Natural killer cell (primary cell): ENCODE measurements at regions not wholly inside any gene's neighbourhood (a gene's known extent, or its start where the extent isn't known, plus 50 kb on each side); places are given as distances from the start of the nearest gene placed in this dataset.

Source experiments
- ATAC-seq, 3 donors: fragments of 150-1000 bp in 2 of 3; fragments of 200-7000 bp in 1 of 3; cut with Tn5 transposase; 1 replicate in 1 of 3; 2 replicates in 2 of 3; pipeline ENCODE4 v1.10.0; 2021; ENCODE audit warnings: mild to moderate bottlenecking in 2 of 3, moderate library complexity in 2 of 3
- DNase-seq, 2 donors: peaks; one replicate each; pipeline versions ENCODE4 v3.0.0 to v3.0.0-alpha.2; 2013 to 2021; ENCODE audit warnings: mixed read lengths in 1 of 2
- H3K27ac ChIP-seq: one replicate; pipeline ENCODE4 v1.5.1; 2013; ENCODE audit warnings: mild to moderate bottlenecking, low read length
- H3K27me3 ChIP-seq: one replicate; pipeline ENCODE4 v1.6.1; 2013; ENCODE audit warnings: low read length; ENCODE audit not compliant: control insufficient read depth, insufficient read depth
- H3K36me3 ChIP-seq: one replicate; pipeline ENCODE4 v1.6.1; 2013; ENCODE audit warnings: low read length; ENCODE audit not compliant: control insufficient read depth, insufficient read depth
- H3K4me1 ChIP-seq: one replicate; pipeline ENCODE4 v1.6.1; 2013; ENCODE audit warnings: low read length; ENCODE audit not compliant: control insufficient read depth, insufficient read depth
- H3K4me3 ChIP-seq: one replicate; pipeline ENCODE4 v1.5.1; 2013; ENCODE audit warnings: low read length
- H3K9me3 ChIP-seq: one replicate; pipeline ENCODE4 v1.6.1; 2013; ENCODE audit warnings: low read length; ENCODE audit not compliant: control insufficient read depth, insufficient read depth
- H3K27ac Mint-ChIP-seq, 2 donors: one replicate each; pipeline ENCODE4 v1.8.0; 2022; ENCODE audit warnings: mild to moderate bottlenecking in 2 of 2, mixed read lengths in 2 of 2, moderate library complexity in 1 of 2
- H3K27me3 Mint-ChIP-seq, 2 donors: one replicate each; pipeline ENCODE4 v1.8.0; 2022; ENCODE audit warnings: low read depth in 2 of 2, mixed read lengths in 2 of 2
- H3K36me3 Mint-ChIP-seq: one replicate; pipeline ENCODE4 v1.8.0; 2022; ENCODE audit warnings: mixed read lengths
- H3K4me1 Mint-ChIP-seq, 2 donors: one replicate each; pipeline ENCODE4 v1.8.0; 2022; ENCODE audit warnings: mixed read lengths in 2 of 2
- H3K4me3 Mint-ChIP-seq: one replicate; pipeline ENCODE4 v1.8.0; 2022; ENCODE audit warnings: mild to moderate bottlenecking, moderate library complexity, mixed read lengths
- H3K9me3 Mint-ChIP-seq, 2 donors: one replicate each; pipeline ENCODE4 v1.8.0; 2022; ENCODE audit warnings: mixed read lengths in 2 of 2
- WGBS: methylation state at CpG from one replicate; pipeline ENCODE4 v1.1.7; 2013; ENCODE audit warnings: missing lambda C conversion rate; ENCODE audit not compliant: insufficient coverage; 5-methylcytosine and 5-hydroxymethylcytosine counted together
- intact Hi-C: fragments of 100-400 bp; cut with micrococcal nuclease; formaldehyde crosslinking; loops from one replicate; pipeline ENCODE4 v1.14.2; 2022
- TF ChIP-seq, protein P1 (sequence below): fragments of 200-600 bp; IDR thresholded peaks from one replicate; pipeline ENCODE4 v1.8.0; 2022; ENCODE audit warnings: antibody characterized with exemption

DNA sequence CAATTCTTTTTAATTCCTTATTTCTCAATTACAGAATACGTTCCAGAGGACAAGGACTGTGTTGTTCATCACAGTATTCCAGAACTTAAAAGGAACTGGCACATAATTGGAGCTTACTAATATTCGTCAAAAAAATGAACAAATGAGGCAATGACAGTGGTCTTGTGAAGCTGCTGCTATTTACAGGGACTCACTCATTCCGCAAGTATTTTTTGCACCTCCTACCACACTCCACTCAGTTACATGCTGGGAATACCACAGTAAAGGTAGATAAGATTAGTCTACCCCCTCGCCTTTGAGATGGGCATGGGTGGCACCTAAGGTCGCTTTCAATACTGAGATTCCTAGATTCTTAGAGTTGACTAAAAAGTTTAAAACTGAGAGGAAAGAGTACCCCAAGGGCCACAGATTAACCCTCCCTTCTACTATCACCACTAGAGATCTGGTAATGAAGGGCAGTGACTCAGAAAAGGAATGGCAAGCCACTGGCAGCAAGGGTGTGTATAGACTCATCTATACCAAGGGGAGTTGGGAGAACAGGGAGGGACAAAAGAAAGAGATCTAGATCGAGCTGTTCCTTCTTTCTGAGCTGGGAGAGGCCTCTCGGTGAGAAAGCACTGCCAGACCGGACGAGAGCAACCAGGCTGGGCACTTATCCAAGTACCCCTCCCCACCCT lies 85.0 kb downstream of the RPL27A start:
- WGBS = 81% methylated on average over 3 of the region's 9 CpGs
- ATAC-seq (no peak), DNase-seq (no peak)
- Mint-ChIP-seq H3K36me3 (no peaks in the 10 kb centered on the region), H3K27ac (no peak overlapping the region), H3K4me3 (no peak overlapping the region), H3K27me3 (peaks cover 0 to 2% of the 10 kb centered on the region in 2 donors), H3K9me3 (no peaks in the 10 kb centered on the region), H3K4me1 (no peaks in the 10 kb centered on the region)
- Histone ChIP-seq H3K9me3 (no peaks in the 10 kb centered on the region), H3K4me1 (no peaks in the 10 kb centered on the region), H3K4me3 (no peak overlapping the region), H3K27ac (no peak overlapping the region), H3K36me3 (no peaks in the 10 kb centered on the region), H3K27me3 (no peaks in the 10 kb centered on the region)
- TF ChIP-seq, protein P1, sequence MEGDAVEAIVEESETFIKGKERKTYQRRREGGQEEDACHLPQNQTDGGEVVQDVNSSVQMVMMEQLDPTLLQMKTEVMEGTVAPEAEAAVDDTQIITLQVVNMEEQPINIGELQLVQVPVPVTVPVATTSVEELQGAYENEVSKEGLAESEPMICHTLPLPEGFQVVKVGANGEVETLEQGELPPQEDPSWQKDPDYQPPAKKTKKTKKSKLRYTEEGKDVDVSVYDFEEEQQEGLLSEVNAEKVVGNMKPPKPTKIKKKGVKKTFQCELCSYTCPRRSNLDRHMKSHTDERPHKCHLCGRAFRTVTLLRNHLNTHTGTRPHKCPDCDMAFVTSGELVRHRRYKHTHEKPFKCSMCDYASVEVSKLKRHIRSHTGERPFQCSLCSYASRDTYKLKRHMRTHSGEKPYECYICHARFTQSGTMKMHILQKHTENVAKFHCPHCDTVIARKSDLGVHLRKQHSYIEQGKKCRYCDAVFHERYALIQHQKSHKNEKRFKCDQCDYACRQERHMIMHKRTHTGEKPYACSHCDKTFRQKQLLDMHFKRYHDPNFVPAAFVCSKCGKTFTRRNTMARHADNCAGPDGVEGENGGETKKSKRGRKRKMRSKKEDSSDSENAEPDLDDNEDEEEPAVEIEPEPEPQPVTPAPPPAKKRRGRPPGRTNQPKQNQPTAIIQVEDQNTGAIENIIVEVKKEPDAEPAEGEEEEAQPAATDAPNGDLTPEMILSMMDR = no peak
- intact Hi-C loops = no loop called here

DNA sequence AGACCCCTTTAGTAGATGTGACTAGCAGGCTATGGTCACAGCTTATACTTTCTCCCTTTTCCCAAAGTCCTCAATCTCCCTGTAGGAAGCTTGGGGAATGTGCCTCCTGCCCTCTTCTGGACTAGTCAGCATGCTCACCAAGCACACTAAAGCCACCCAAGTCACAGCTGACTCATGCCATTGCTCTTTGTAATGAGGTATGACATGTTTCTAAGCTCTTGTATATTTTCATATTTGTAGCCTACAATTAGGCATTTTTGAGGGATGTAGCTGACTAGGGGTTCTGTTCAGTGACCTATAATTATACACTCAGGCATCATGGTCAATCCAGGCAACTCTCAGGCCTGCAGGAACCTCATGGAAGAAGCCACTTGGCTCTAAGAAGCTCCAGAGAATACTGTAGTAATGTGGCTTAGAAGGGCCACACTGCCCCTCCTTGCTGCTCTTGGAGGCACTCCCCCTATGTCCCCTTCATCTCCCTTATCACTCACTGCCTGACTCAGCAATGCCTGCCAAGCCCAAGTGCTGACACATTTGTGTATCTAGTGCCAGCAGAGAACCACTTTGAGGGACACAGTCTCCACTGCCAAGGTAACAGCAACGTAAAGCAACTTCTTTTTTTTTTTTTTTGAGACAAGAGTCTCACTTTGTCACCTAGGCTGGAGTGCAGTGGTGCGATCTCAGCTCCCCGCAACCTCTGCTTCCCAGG lies 86.2 kb downstream of the RPL27A start:
- TF ChIP-seq, protein P1 = no peak
- DNase-seq (no peak), ATAC-seq (no peak)
- no peak overlapping the region for H3K4me3 ChIP-seq
- no peaks in the 10 kb centered on the region for H3K4me1 ChIP-seq
- no peaks in the 10 kb centered on the region for H3K27me3 ChIP-seq
- no peaks in the 10 kb centered on the region for H3K27me3 Mint-ChIP-seq
- no peaks in the 10 kb centered on the region for H3K36me3 ChIP-seq
- 97% methylated on average over 3 of the region's 3 CpGs for WGBS
- no peak overlapping the region for H3K4me3 Mint-ChIP-seq
- H3K36me3 Mint-ChIP-seq = no peaks in the 10 kb centered on the region
- intact Hi-C loops = no loop called here
- H3K4me1 Mint-ChIP-seq = peaks cover 5 to 8% of the 10 kb centered on the region in 2 donors
- no peak overlapping the region for H3K27ac ChIP-seq
- no peak overlapping the region for H3K27ac Mint-ChIP-seq
- H3K9me3 Mint-ChIP-seq = no peaks in the 10 kb centered on the region
- no peaks in the 10 kb centered on the region for H3K9me3 ChIP-seq

DNA sequence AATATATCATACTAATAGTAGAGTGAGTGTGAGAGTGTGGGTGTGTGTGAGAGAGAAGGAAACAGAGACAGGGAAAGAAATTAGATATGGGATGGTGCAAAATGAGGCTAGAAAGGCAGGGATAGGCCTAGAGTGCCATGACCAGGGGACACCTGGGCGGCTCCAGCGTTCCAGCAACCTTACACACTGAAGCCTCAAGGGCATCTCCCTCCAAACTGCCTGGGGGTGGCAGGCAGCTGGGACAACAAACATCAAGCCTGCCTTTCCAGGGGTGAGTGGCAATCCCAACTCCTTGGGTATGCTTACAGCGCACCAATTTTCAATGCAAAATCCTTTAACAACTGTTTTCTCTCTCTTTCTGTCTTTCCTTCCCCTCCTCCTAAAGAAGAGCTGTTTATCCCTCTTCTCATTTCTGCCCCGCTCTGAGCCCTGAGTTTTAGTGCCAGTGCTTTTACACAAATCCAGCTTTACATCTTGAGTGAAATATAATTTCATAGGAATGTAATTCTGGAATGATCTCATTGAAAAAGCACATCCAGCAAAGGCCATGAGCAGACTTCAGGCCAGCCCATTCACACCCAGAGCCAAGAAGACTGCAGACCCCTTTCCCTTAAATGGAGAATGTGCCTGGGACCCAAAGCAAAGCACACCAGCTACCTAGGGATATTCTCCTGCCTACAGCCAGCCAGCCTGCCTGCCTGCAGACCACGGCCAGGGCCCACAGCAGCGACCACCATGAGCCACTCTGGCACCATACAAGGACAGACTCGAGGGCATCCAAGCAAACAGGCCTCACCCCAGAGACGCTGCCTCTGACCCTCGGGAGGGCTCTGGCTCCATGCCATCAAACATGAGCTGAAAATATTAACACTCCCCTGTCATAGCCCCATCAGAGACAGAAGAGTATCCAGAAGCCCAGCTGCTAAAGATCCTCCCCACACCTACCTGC lies 90.3 kb downstream of the RPL27A start:
- intact Hi-C loops = no loop called here
- 87% methylated on average over 8 of the region's 9 CpGs for WGBS

More for the DNA sequence above, 90.3 kb downstream of the RPL27A start:
- Mint-ChIP-seq H3K4me1 (peaks cover 21 to 30% of the 10 kb centered on the region in 2 donors), H3K36me3 (no peaks in the 10 kb centered on the region), H3K27me3 (no peaks in the 10 kb centered on the region), H3K27ac (peak overlapping the region; percentile 81 to 86), H3K4me3 (no peak overlapping the region), H3K9me3 (no peaks in the 10 kb centered on the region)
- ATAC-seq = no peak
- Histone ChIP-seq H3K27me3 (no peaks in the 10 kb centered on the region), H3K9me3 (no peaks in the 10 kb centered on the region), H3K36me3 (no peaks in the 10 kb centered on the region), H3K27ac (no peak overlapping the region), H3K4me1 (peaks cover 9% of the 10 kb centered on the region), H3K4me3 (no peak overlapping the region)
- TF ChIP-seq, protein P1 = no peak
- DNase-seq = no peak
